HepG2 (cell line): ENCODE measurements at regions not wholly inside any gene's neighbourhood (a gene's known extent, or its start where the extent isn't known, plus 50 kb on each side); places are given as distances from the start of the nearest gene placed in this dataset.
"Not testable (repeated sequence)": the region's sequence is repeated elsewhere in the genome, so short reads cannot be mapped to it uniquely, and the experiment has no call there.

Experiments
- ATAC-seq: fragments of 200-7000 bp; cut with Tn5 transposase; 3 replicates; pipeline ENCODE4 v1.9.1; 2020; ENCODE audit warnings: mild to moderate bottlenecking, moderate library complexity
- BruUV-seq: library from RNA; stranded (reverse); fragments of 400-500 nt; replicated peaks from 2 replicates; lab custom pipeline; 2021; lab: Mats Ljungman, UMichigan
- CTCF ChIA-PET: fragments of 300-600 bp; formaldehyde crosslinking; extraction: SDS; loops from one replicate; lab custom pipeline; 2021; ENCODE audit warnings: low total read pairs, inconsistent platforms, low intra/inter-chr PET ratio; lab: Yijun Ruan, JAX
- POLR2A ChIA-PET: fragments of 350-600 bp; sonication (Branson Sonifier 250); formaldehyde crosslinking; loops from one replicate; lab custom pipeline; 2020; ENCODE audit warnings: antibody characterized with exemption, inconsistent platforms; lab: Yijun Ruan, JAX
- DNase-seq: peaks from one replicate; pipeline ENCODE4 v3.0.0-alpha.2; 2015; ENCODE audit warnings: low spot score
- FAIRE-seq: peaks from 3 replicates; lab custom pipeline; 2011; peaks lifted over from hg19 to GRCh38; lab: Jason Lieb, UNC
- H2AFZ ChIP-seq: one replicate; pipeline ENCODE4 v1.6.1; 2011; ENCODE audit warnings: low read length, inconsistent platforms
- H3K27ac ChIP-seq: fragments of 300-600 bp; 3 replicates; pipeline ENCODE4 v1.8.0; 2011; ENCODE audit warnings: mixed run types, mild to moderate bottlenecking, mixed read lengths, low read length, inconsistent platforms; ENCODE audit not compliant: insufficient read depth; ENCODE audit errors: extremely low read length
- H3K27me3 ChIP-seq, 2 experiments: fragments of 200-600 bp in 1 of 2; 2 replicates in 1 of 2; 3 replicates in 1 of 2; pipeline versions ENCODE4 v1.6.0 to v1.8.0; 2011; ENCODE audit warnings: low read length in 2 of 2, mild to moderate bottlenecking in 2 of 2, moderate library complexity in 2 of 2, inconsistent platforms in 1 of 2; ENCODE audit not compliant: insufficient read depth in 2 of 2, control insufficient read depth in 1 of 2
- H3K36me3 ChIP-seq, 2 experiments: fragments of 200-600 bp in 1 of 2; replicated peaks in 1 of 2; 2 replicates in 1 of 2; 3 replicates in 1 of 2; pipeline versions ENCODE4 v1.5.1 to v1.8.0; 2011; ENCODE audit warnings: low read length in 2 of 2, inconsistent platforms in 1 of 2; ENCODE audit not compliant: insufficient read depth in 2 of 2, control insufficient read depth in 1 of 2
- H3K4me1 ChIP-seq: 2 replicates; pipeline ENCODE4 v1.5.1; 2012; ENCODE audit warnings: low read length, inconsistent platforms; ENCODE audit not compliant: insufficient read depth
- H3K4me2 ChIP-seq: 2 replicates; pipeline ENCODE4 v1.6.0; 2011; ENCODE audit warnings: low read depth, low read length, inconsistent platforms
- H3K4me3 ChIP-seq, 3 experiments: fragments of 200-600 bp in 1 of 3; sonication (generic), shearing (Covaris generic) in 1 of 3; replicated peaks in 1 of 3; 2 replicates each; pipeline ENCODE4 v1.5.1; 2011 to 2016; ENCODE audit warnings: low read length in 3 of 3, inconsistent platforms in 2 of 3, low read depth in 2 of 3, mild to moderate bottlenecking in 2 of 3, control low read depth in 1 of 3, mixed read lengths in 1 of 3; ENCODE audit not compliant: insufficient read depth in 1 of 3
- H3K79me2 ChIP-seq: one replicate; pipeline ENCODE4 v1.6.1; 2011; ENCODE audit warnings: low read length, inconsistent platforms; ENCODE audit not compliant: insufficient read depth
- H3K9ac ChIP-seq: 2 replicates; pipeline ENCODE4 v1.6.0; 2011; ENCODE audit warnings: mild to moderate bottlenecking, low read depth, low read length, inconsistent platforms; ENCODE audit not compliant: insufficient read depth
- H3K9me3 ChIP-seq: 2 replicates; pipeline ENCODE4 v1.5.1; 2012; ENCODE audit warnings: mild to moderate bottlenecking, low read length
- H4K20me1 ChIP-seq: 2 replicates; pipeline ENCODE4 v1.6.0; 2011; ENCODE audit warnings: inconsistent platforms, mild to moderate bottlenecking, low read length, moderate library complexity; ENCODE audit not compliant: insufficient read depth
- ATF7 ChIP-seq, 2 experiments: fragments of 450-650 bp in 1 of 2; sonication (generic) in 1 of 2; formaldehyde crosslinking in 1 of 2; IDR thresholded peaks; 2 replicates each; pipeline versions ENCODE4 v1.4.0 to v1.6.1; 2016 to 2020; ENCODE audit warnings: antibody characterized with exemption in 1 of 2, mild to moderate bottlenecking in 1 of 2, missing genetic modification reagents in 1 of 2
- CEBPB ChIP-seq: IDR thresholded peaks from 2 replicates; pipeline ENCODE4 v1.6.1; 2011; ENCODE audit warnings: low read depth, low read length, improper control_type of control experiment, borderline replicate concordance
- NFAT5 ChIP-seq: sonication (generic); formaldehyde crosslinking; IDR thresholded peaks from 2 replicates; pipeline ENCODE4 v1.4.0; 2020; ENCODE audit warnings: missing genetic modification reagents
- WGBS: methylation state at CpG from one replicate; pipeline ENCODE4 v1.1.6; 2017; ENCODE audit warnings: low lambda C conversion rate; 5-methylcytosine and 5-hydroxymethylcytosine counted together
- in situ Hi-C: cut with HindIII; loops from 2 replicates; pipeline ENCODE4 v1.10.0; 2017; ENCODE audit warnings: low pct_unique_long_range_greater_than_20kb; ENCODE audit not compliant: extremely low pct_ligation_motif_present
- intact Hi-C: fragments of 100-400 bp; cut with micrococcal nuclease; formaldehyde crosslinking; loops from one replicate; pipeline ENCODE4 v1.10.0; 2022; ENCODE audit not compliant: unreplicated experiment

DNA sequence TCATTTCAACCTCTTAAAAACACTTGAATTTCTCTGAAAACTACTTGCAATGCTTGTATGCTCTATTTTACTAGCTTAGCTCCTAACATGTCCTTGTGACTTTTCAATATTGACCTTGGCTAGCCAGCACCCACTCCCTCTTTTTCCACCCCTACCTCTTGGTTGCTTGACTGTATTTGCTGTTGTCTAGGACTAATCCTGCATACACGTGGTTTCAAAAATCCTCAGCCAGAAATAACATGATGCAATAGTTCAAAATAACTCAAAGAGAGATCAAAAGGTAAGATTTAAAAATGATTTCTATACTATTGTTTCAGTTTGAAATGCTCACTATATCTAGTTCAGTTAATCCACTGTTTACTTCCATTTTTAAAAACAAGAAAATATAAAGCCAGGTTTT is 102.3 kb upstream of the TBX18 start:
- TF ChIP-seq NFAT5 (CRISPR knock-in tag) (no peak), CEBPB (peak; percentile 35; the same call in 1 of the 2 replicates), ATF7 (IDR thresholded peaks at IDR 0.05) (peak; percentile 35; the same call in 1 of the 2 replicates), ATF7 (CRISPR knock-in tag; IDR thresholded peaks at IDR 0.05) (no peak)
- TF ChIP-seq, all 625 proteins: peak for 2
- DNase-seq (no peak), ATAC-seq (no peak), FAIRE-seq (no peak)
- ChIA-PET CTCF (no interaction called here), POLR2A (no interaction called here)
- no peak overlapping the region for H3K9ac ChIP-seq
- H3K27ac ChIP-seq: no peak overlapping the region
- in situ Hi-C loops: no loop called here
- H3K9me3 ChIP-seq: no peaks in the 10 kb centered on the region
- no peaks in the 10 kb centered on the region for H3K79me2 ChIP-seq
- H3K4me1 ChIP-seq: no peaks in the 10 kb centered on the region
- no peaks in the 10 kb centered on the region for H3K36me3 ChIP-seq
- 0% methylated on average over 1 of the region's 1 CpG for WGBS
- no peak overlapping the region for H3K4me3 ChIP-seq
- no peaks in the 10 kb centered on the region for H3K27me3 ChIP-seq
- H3K4me2 ChIP-seq: no peak overlapping the region
- no peak overlapping the region for H2AFZ ChIP-seq
- no TSS peak for BruUV-seq
- H4K20me1 ChIP-seq: no peaks in the 10 kb centered on the region
- intact Hi-C loops: no loop called here

DNA sequence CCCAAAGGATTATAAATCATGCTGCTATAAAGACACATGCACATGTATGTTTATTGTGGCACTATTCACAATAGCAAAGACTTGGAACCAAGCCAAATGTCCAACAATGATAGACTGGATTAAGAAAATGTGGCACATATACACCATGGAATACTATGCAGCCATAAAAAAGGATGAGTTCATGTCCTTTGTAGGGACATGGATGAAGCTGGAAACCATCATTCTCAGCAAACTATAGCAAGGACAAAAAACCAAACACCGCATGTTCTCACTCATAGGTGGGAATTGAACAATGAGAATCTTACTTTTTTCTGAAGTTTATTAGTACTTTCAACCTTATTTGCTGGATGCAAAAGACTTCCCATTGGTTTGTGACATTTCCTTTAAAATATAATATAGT is 101.0 kb upstream of the TBX18 start:
- POLR2A ChIA-PET, BruUV-seq, H3K9me3 ChIP-seq, H3K79me2 ChIP-seq, FAIRE-seq, ATAC-seq, H3K4me2 ChIP-seq, H3K4me1 ChIP-seq, H3K4me3 ChIP-seq, H3K27ac ChIP-seq, H3K36me3 ChIP-seq, H4K20me1 ChIP-seq, DNase-seq, H3K27me3 ChIP-seq, H2AFZ ChIP-seq, CTCF ChIA-PET, H3K9ac ChIP-seq, in situ Hi-C loops, intact Hi-C loops: not testable (repeated sequence)
- 5% methylated on average over 1 of the region's 1 CpG for WGBS
